Sigmoid colon (tissue), 4 donors: ENCODE measurements at regions not wholly inside any gene's neighbourhood (a gene's known extent, or its start where the extent isn't known, plus 50 kb on each side); places are given as distances from the start of the nearest gene placed in this dataset.

Experiments used
- CTCF ChIP-seq, 4 experiments: fragments of 450-650 bp in 3 of 4; fragments of 200-600 bp in 1 of 4; IDR thresholded peaks; one replicate each; pipeline ENCODE4 v1.5.1; 2016 to 2019; ENCODE audit warnings: antibody characterized with exemption in 4 of 4, mild to moderate bottlenecking in 3 of 4, moderate library complexity in 2 of 4
- EP300 ChIP-seq, 4 donors: sonication (generic); formaldehyde crosslinking; IDR thresholded peaks; one replicate each; pipeline ENCODE4 v1.6.1; 2017; ENCODE audit warnings: antibody characterized with exemption in 4 of 4
- POLR2A ChIP-seq, 2 donors: fragments of 450-650 bp; IDR thresholded peaks; one replicate each; pipeline ENCODE4 v1.6.1; 2016; ENCODE audit warnings: antibody characterized with exemption in 2 of 2, mild to moderate bottlenecking in 2 of 2, moderate library complexity in 2 of 2
- POLR2AphosphoS5 ChIP-seq, 4 donors: sonication (generic); formaldehyde crosslinking; IDR thresholded peaks; one replicate each; pipeline ENCODE4 v1.6.1; 2017; ENCODE audit warnings: antibody characterized with exemption in 4 of 4

DNA sequence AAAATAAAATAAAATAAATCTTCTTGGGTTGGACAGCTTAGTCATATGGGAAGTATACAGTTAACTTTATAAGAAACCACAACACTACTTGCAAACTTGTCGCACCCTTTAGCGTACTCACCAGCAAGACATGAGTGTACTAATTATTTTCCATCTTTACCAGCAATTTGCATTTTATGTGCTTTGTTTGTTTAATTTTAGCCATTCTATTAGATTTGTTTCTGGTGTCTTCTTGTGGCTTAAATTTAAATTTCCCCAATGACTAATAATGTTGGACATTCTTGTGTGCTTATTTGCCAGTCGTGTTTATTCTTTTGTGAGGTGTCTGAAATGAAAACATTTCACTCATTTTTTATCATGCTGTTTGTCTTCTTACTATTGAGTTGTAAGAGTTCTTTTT is 1172.2 kb upstream of the CITED2 start:
- TF ChIP-seq POLR2A (IDR thresholded peaks at IDR 0.05) (no peak), CTCF (IDR thresholded peaks at IDR 0.05) (no peak), EP300 (IDR thresholded peaks at IDR 0.05) (no peak), POLR2AphosphoS5 (IDR thresholded peaks at IDR 0.05) (no peak)
